HepG2 (cell line): ENCODE measurements at regions not wholly inside any gene's neighbourhood (a gene's known extent, or its start where the extent isn't known, plus 50 kb on each side); places are given as distances from the start of the nearest gene placed in this dataset.

Experiments
- ATAC-seq: fragments of 200-7000 bp; cut with Tn5 transposase; 3 replicates; pipeline ENCODE4 v1.9.1; 2020; ENCODE audit warnings: mild to moderate bottlenecking, moderate library complexity
- BruUV-seq: library from RNA; stranded (reverse); fragments of 400-500 nt; replicated peaks from 2 replicates; lab custom pipeline; 2021; lab: Mats Ljungman, UMichigan
- CTCF ChIA-PET: fragments of 300-600 bp; formaldehyde crosslinking; extraction: SDS; loops from one replicate; lab custom pipeline; 2021; ENCODE audit warnings: low total read pairs, inconsistent platforms, low intra/inter-chr PET ratio; lab: Yijun Ruan, JAX
- POLR2A ChIA-PET: fragments of 350-600 bp; sonication (Branson Sonifier 250); formaldehyde crosslinking; loops from one replicate; lab custom pipeline; 2020; ENCODE audit warnings: antibody characterized with exemption, inconsistent platforms; lab: Yijun Ruan, JAX
- DNase-seq: peaks from one replicate; pipeline ENCODE4 v3.0.0-alpha.2; 2015; ENCODE audit warnings: low spot score
- FAIRE-seq: peaks from 3 replicates; lab custom pipeline; 2011; peaks lifted over from hg19 to GRCh38; lab: Jason Lieb, UNC
- H2AFZ ChIP-seq: one replicate; pipeline ENCODE4 v1.6.1; 2011; ENCODE audit warnings: low read length, inconsistent platforms
- H3K27ac ChIP-seq: fragments of 300-600 bp; 3 replicates; pipeline ENCODE4 v1.8.0; 2011; ENCODE audit warnings: mixed run types, mild to moderate bottlenecking, mixed read lengths, low read length, inconsistent platforms; ENCODE audit not compliant: insufficient read depth; ENCODE audit errors: extremely low read length
- H3K27me3 ChIP-seq, 2 experiments: fragments of 200-600 bp in 1 of 2; 2 replicates in 1 of 2; 3 replicates in 1 of 2; pipeline versions ENCODE4 v1.6.0 to v1.8.0; 2011; ENCODE audit warnings: low read length in 2 of 2, mild to moderate bottlenecking in 2 of 2, moderate library complexity in 2 of 2, inconsistent platforms in 1 of 2; ENCODE audit not compliant: insufficient read depth in 2 of 2, control insufficient read depth in 1 of 2
- H3K36me3 ChIP-seq, 2 experiments: fragments of 200-600 bp in 1 of 2; replicated peaks in 1 of 2; 2 replicates in 1 of 2; 3 replicates in 1 of 2; pipeline versions ENCODE4 v1.5.1 to v1.8.0; 2011; ENCODE audit warnings: low read length in 2 of 2, inconsistent platforms in 1 of 2; ENCODE audit not compliant: insufficient read depth in 2 of 2, control insufficient read depth in 1 of 2
- H3K4me1 ChIP-seq: 2 replicates; pipeline ENCODE4 v1.5.1; 2012; ENCODE audit warnings: low read length, inconsistent platforms; ENCODE audit not compliant: insufficient read depth
- H3K4me2 ChIP-seq: 2 replicates; pipeline ENCODE4 v1.6.0; 2011; ENCODE audit warnings: low read depth, low read length, inconsistent platforms
- H3K4me3 ChIP-seq, 3 experiments: fragments of 200-600 bp in 1 of 3; sonication (generic), shearing (Covaris generic) in 1 of 3; replicated peaks in 1 of 3; 2 replicates each; pipeline ENCODE4 v1.5.1; 2011 to 2016; ENCODE audit warnings: low read length in 3 of 3, inconsistent platforms in 2 of 3, low read depth in 2 of 3, mild to moderate bottlenecking in 2 of 3, control low read depth in 1 of 3, mixed read lengths in 1 of 3; ENCODE audit not compliant: insufficient read depth in 1 of 3
- H3K79me2 ChIP-seq: one replicate; pipeline ENCODE4 v1.6.1; 2011; ENCODE audit warnings: low read length, inconsistent platforms; ENCODE audit not compliant: insufficient read depth
- H3K9ac ChIP-seq: 2 replicates; pipeline ENCODE4 v1.6.0; 2011; ENCODE audit warnings: mild to moderate bottlenecking, low read depth, low read length, inconsistent platforms; ENCODE audit not compliant: insufficient read depth
- H3K9me3 ChIP-seq: 2 replicates; pipeline ENCODE4 v1.5.1; 2012; ENCODE audit warnings: mild to moderate bottlenecking, low read length
- H4K20me1 ChIP-seq: 2 replicates; pipeline ENCODE4 v1.6.0; 2011; ENCODE audit warnings: inconsistent platforms, mild to moderate bottlenecking, low read length, moderate library complexity; ENCODE audit not compliant: insufficient read depth
- FOXA1 ChIP-seq, 2 experiments: fragments of 450-650 bp in 1 of 2; sonication (generic) in 1 of 2; formaldehyde crosslinking in 1 of 2; IDR thresholded peaks; 2 replicates each; pipeline versions ENCODE4 v1.4.0 to v1.6.1; 2016 to 2020; ENCODE audit warnings: missing genetic modification reagents in 1 of 2
- GTF3A ChIP-seq: sonication (generic); formaldehyde crosslinking; conservative IDR thresholded peaks from 2 replicates; pipeline ENCODE4 v1.4.0; 2020; ENCODE audit warnings: mild to moderate bottlenecking, missing genetic modification reagents
- MAFF ChIP-seq: IDR thresholded peaks from 2 replicates; pipeline ENCODE4 v1.6.1; 2011; ENCODE audit warnings: low read depth, low read length, improper control_type of control experiment
- NKX3-1 ChIP-seq: sonication (generic); formaldehyde crosslinking; IDR thresholded peaks from 2 replicates; pipeline ENCODE4 v1.5.0; 2020; ENCODE audit warnings: missing genetic modification reagents
- SMYD3 ChIP-seq: sonication (generic); formaldehyde crosslinking; IDR thresholded peaks from 2 replicates; pipeline ENCODE4 v1.8.1; 2023; ENCODE audit warnings: mild to moderate bottlenecking, missing genetic modification reagents
- YY1 ChIP-seq: IDR thresholded peaks from 2 replicates; pipeline ENCODE4 v1.6.1; 2011; ENCODE audit warnings: low read length, low read depth, moderate library complexity, mild to moderate bottlenecking; ENCODE audit not compliant: insufficient read depth, insufficient replicate concordance
- ZNF343 ChIP-seq: sonication (generic); formaldehyde crosslinking; IDR thresholded peaks from 2 replicates; pipeline ENCODE4 v1.4.0; 2020; ENCODE audit warnings: mild to moderate bottlenecking, missing genetic modification reagents
- ZNF496 ChIP-seq: sonication (generic); formaldehyde crosslinking; IDR thresholded peaks from 2 replicates; pipeline ENCODE4 v1.8.1; 2023; ENCODE audit warnings: mild to moderate bottlenecking, moderate library complexity, missing genetic modification reagents; ENCODE audit not compliant: insufficient replicate concordance
- ZNF652 ChIP-seq: IDR thresholded peaks from 2 replicates; pipeline ENCODE4 v1.6.1; 2016; ENCODE audit warnings: low read depth, borderline replicate concordance
- ZSCAN20 ChIP-seq: sonication (generic); formaldehyde crosslinking; IDR thresholded peaks from 2 replicates; pipeline ENCODE4 v1.4.0; 2020; ENCODE audit warnings: missing genetic modification reagents, mild to moderate bottlenecking, borderline replicate concordance
- WGBS: methylation state at CpG from one replicate; pipeline ENCODE4 v1.1.6; 2017; ENCODE audit warnings: low lambda C conversion rate; 5-methylcytosine and 5-hydroxymethylcytosine counted together
- in situ Hi-C: cut with HindIII; loops from 2 replicates; pipeline ENCODE4 v1.10.0; 2017; ENCODE audit warnings: low pct_unique_long_range_greater_than_20kb; ENCODE audit not compliant: extremely low pct_ligation_motif_present
- intact Hi-C: fragments of 100-400 bp; cut with micrococcal nuclease; formaldehyde crosslinking; loops from one replicate; pipeline ENCODE4 v1.10.0; 2022; ENCODE audit not compliant: unreplicated experiment
- TF ChIP-seq, protein P1 (sequence below): sonication (generic); formaldehyde crosslinking; IDR thresholded peaks from 2 replicates; pipeline ENCODE4 v1.4.0; 2020; ENCODE audit warnings: mild to moderate bottlenecking, low read depth, missing genetic modification reagents
- TF ChIP-seq, protein P2 (sequence below): sonication (generic); formaldehyde crosslinking; IDR thresholded peaks from 2 replicates; pipeline ENCODE4 v1.8.0; 2022; ENCODE audit warnings: mild to moderate bottlenecking, missing genetic modification reagents, borderline replicate concordance

DNA sequence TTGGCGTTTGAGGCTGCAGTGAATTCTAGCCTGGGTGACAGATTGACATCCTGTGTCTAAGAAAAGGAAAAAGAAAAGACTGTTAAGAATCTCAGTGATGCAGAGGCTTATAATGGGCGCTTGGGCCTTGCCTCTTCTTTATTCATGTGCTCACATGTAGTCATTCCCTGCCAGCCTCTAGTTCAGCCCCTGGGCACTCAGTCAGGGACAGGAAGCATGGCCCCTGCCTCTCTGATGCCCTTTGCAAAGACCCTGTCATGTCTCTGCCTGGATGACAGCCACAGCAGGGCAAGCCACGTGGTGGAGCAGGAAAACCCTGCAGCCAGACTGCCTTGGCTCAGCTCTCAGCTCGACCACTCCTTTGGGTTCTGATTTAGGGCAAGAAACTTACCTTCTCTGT lies 368.9 kb downstream of the RPS24 start:
- WGBS: 4% methylated on average over 4 of the region's 4 CpGs
- TF ChIP-seq YY1: no peak
- TF ChIP-seq ZSCAN20 (CRISPR knock-in tag): no peak
- no peak for TF ChIP-seq MAFF
- TF ChIP-seq NKX3-1 (CRISPR knock-in tag): no peak
- no peak for TF ChIP-seq ZNF496 (CRISPR knock-in tag)
- no peak for TF ChIP-seq ZNF652
- TF ChIP-seq SMYD3: no peak
- TF ChIP-seq, protein P1, sequence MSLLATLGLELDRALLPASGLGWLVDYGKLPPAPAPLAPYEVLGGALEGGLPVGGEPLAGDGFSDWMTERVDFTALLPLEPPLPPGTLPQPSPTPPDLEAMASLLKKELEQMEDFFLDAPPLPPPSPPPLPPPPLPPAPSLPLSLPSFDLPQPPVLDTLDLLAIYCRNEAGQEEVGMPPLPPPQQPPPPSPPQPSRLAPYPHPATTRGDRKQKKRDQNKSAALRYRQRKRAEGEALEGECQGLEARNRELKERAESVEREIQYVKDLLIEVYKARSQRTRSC (CRISPR knock-in tag): no peak
- TF ChIP-seq FOXA1 (IDR thresholded peaks at IDR 0.05): no peak
- no peak for TF ChIP-seq FOXA1 (CRISPR knock-in tag; IDR thresholded peaks at IDR 0.05)
- no peak for TF ChIP-seq ZNF343 (CRISPR knock-in tag)
- TF ChIP-seq GTF3A (CRISPR knock-in tag): no peak
- TF ChIP-seq, protein P2, sequence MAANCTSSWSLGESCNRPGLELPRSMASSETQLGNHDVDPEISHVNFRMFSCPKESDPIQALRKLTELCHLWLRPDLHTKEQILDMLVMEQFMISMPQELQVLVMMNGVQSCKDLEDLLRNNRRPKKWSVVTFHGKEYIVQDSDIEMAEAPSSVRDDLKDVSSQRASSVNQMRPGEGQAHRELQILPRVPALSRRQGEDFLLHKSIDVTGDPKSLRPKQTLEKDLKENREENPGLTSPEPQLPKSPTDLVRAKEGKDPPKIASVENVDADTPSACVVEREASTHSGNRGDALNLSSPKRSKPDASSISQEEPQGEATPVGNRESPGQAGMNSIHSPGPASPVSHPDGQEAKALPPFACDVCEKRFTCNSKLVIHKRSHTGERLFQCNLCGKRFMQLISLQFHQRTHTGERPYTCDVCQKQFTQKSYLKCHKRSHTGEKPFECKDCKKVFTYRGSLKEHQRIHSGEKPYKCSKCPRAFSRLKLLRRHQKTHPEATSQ: no peak
- no peaks in the 10 kb centered on the region for H3K9me3 ChIP-seq
- no peak overlapping the region for H3K27ac ChIP-seq
- ChIA-PET POLR2A (no interaction called here), CTCF (no interaction called here)
- no peak overlapping the region for H3K4me3 ChIP-seq
- no peaks in the 10 kb centered on the region; the same call in 1 of the 2 replicates for H3K4me1 ChIP-seq
- FAIRE-seq (no peak), ATAC-seq (no peak), DNase-seq (no peak)
- no peaks in the 10 kb centered on the region for H3K36me3 ChIP-seq
- H3K4me2 ChIP-seq: no peak overlapping the region
- H4K20me1 ChIP-seq: no peaks in the 10 kb centered on the region
- H3K79me2 ChIP-seq: no peaks in the 10 kb centered on the region
- H3K9ac ChIP-seq: no peak overlapping the region
- H2AFZ ChIP-seq: no peak overlapping the region
- H3K27me3 ChIP-seq: peaks cover 2 to 55% of the 10 kb centered on the region in 2 experiments; a peak in 4 of 5 replicates
- intact Hi-C loops: no loop called here
- in situ Hi-C loops: no loop called here
- no TSS peak for BruUV-seq
